ENCODE measurements at regions not wholly inside any gene's neighbourhood (a gene's known extent, or its start where the extent isn't known, plus 50 kb on each side); places are given as distances from the start of the nearest gene placed in this dataset.

DNA sequence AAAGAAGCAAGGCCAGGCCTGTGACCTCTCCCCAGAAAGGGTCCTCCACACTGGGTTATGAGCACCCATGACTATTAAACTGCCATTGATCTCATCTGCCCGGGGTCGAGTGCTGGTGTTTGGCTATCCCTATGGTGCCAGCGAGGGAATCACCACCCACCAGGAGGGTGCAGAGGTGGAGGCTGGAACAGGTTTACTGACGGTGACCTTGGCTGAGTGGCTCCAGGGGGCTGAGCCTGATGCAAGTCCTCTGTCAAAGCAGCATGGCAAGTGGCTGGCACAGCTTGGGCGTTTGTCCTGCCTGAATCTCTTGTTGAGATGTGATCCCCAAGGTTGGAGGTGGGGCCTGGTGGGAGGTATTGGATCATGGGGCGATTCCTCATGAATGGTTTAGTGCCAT, 196.4 kb upstream of the HDAC4 start:
- no peak for TF ChIP-seq ZNF8 (CRISPR knock-in tag; IDR thresholded peaks at IDR 0.05)
- no peak for TF ChIP-seq ZNF70 (CRISPR knock-in tag; IDR thresholded peaks at IDR 0.05)
- no peak for TF ChIP-seq CSRNP3 (CRISPR knock-in tag; IDR thresholded peaks at IDR 0.05)
- no peak for TF ChIP-seq ZFP30 (CRISPR knock-in tag; IDR thresholded peaks at IDR 0.05)
- TF ChIP-seq, protein P1, sequence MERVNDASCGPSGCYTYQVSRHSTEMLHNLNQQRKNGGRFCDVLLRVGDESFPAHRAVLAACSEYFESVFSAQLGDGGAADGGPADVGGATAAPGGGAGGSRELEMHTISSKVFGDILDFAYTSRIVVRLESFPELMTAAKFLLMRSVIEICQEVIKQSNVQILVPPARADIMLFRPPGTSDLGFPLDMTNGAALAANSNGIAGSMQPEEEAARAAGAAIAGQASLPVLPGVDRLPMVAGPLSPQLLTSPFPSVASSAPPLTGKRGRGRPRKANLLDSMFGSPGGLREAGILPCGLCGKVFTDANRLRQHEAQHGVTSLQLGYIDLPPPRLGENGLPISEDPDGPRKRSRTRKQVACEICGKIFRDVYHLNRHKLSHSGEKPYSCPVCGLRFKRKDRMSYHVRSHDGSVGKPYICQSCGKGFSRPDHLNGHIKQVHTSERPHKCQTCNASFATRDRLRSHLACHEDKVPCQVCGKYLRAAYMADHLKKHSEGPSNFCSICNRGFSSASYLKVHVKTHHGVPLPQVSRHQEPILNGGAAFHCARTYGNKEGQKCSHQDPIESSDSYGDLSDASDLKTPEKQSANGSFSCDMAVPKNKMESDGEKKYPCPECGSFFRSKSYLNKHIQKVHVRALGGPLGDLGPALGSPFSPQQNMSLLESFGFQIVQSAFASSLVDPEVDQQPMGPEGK (CRISPR knock-in tag; IDR thresholded peaks at IDR 0.05; ENCODE audit: borderline replicate concordance) = no peak
- TF ChIP-seq CSDC2 (CRISPR knock-in tag; IDR thresholded peaks at IDR 0.05) = no peak
- TF ChIP-seq ZFP3 (CRISPR knock-in tag; IDR thresholded peaks at IDR 0.05) = no peak
- no peak for TF ChIP-seq SNAI2 (CRISPR knock-in tag; IDR thresholded peaks at IDR 0.05)
- TF ChIP-seq ISL1 (CRISPR knock-in tag; IDR thresholded peaks at IDR 0.05) = no peak
- no peak for TF ChIP-seq ARNTL (CRISPR knock-in tag; IDR thresholded peaks at IDR 0.05; ENCODE audit: borderline replicate concordance, low read depth)
